GM21619 (cell line): ENCODE measurements at regions not wholly inside any gene's neighbourhood (a gene's known extent, or its start where the extent isn't known, plus 50 kb on each side); places are given as distances from the start of the nearest gene placed in this dataset.

Source experiments
- ATAC-seq: cut with Tn5 transposase; IDR thresholded peaks from one replicate; pipeline ENCODE4 v1.9.1; 2021; ENCODE audit not compliant: unreplicated experiment

GRCh38 chr7:18081617-18082016 lies 54.0 kb upstream of the PRPS1L1 start:
- ATAC-seq: no peak

GRCh38 chr7:18082169-18082568 lies 54.5 kb upstream of the PRPS1L1 start:
- no peak for ATAC-seq

- no peak for ATAC-seq
Measured at GRCh38 chr7:18086165-18087025, 58.7 kb upstream of the PRPS1L1 start.

GRCh38 chr7:18087026-18087686 lies 59.5 kb upstream of the PRPS1L1 start:
- ATAC-seq: no peak

- no peak for ATAC-seq
Measured at GRCh38 chr7:18087687-18088078, 60.0 kb upstream of the PRPS1L1 start.

- no peak for ATAC-seq
Measured at GRCh38 chr7:18096087-18096486, 68.4 kb upstream of the PRPS1L1 start.

- ATAC-seq: no peak
Measured at GRCh38 chr7:18102576-18102975, 74.9 kb upstream of the PRPS1L1 start.

- ATAC-seq: no peak
Measured at GRCh38 chr7:18103436-18104218, 76.0 kb upstream of the PRPS1L1 start.

GRCh38 chr7:18109762-18110161 lies 82.1 kb upstream of the PRPS1L1 start:
- no peak for ATAC-seq

- ATAC-seq: no peak
Measured at GRCh38 chr7:18116661-18117060, 89.0 kb upstream of the PRPS1L1 start.

- no peak for ATAC-seq
Measured at GRCh38 chr7:18117482-18117881, 89.8 kb upstream of the PRPS1L1 start.

GRCh38 chr7:18119985-18120384 lies 92.3 kb upstream of the PRPS1L1 start:
- ATAC-seq: no peak

GRCh38 chr7:18123508-18124239 lies 96.0 kb upstream of the PRPS1L1 start:
- ATAC-seq: no peak

GRCh38 chr7:18125476-18125875 lies 97.8 kb upstream of the PRPS1L1 start:
- no peak for ATAC-seq

GRCh38 chr7:18126281-18126680 lies 98.6 kb upstream of the PRPS1L1 start:
- ATAC-seq: no peak

GRCh38 chr7:18128846-18129245 lies 101.2 kb upstream of the PRPS1L1 start:
- no peak for ATAC-seq

GRCh38 chr7:18132811-18133210 lies 105.2 kb upstream of the PRPS1L1 start:
- ATAC-seq: no peak

GRCh38 chr7:18133921-18134320 lies 106.3 kb upstream of the PRPS1L1 start:
- no peak for ATAC-seq

GRCh38 chr7:18140943-18141342 lies 113.3 kb upstream of the PRPS1L1 start:
- ATAC-seq: no peak

GRCh38 chr7:18144166-18144565 lies 116.5 kb upstream of the PRPS1L1 start:
- ATAC-seq: peak; percentile 47

- no peak for ATAC-seq
Measured at GRCh38 chr7:18145160-18145559, 117.5 kb upstream of the PRPS1L1 start.
